ENCODE measurements at regions not wholly inside any gene's neighbourhood (a gene's known extent, or its start where the extent isn't known, plus 50 kb on each side); places are given as distances from the start of the nearest gene placed in this dataset.
"Not testable (repeated sequence)": the region's sequence is repeated elsewhere in the genome, so short reads cannot be mapped to it uniquely, and the experiment has no call there.

DNA sequence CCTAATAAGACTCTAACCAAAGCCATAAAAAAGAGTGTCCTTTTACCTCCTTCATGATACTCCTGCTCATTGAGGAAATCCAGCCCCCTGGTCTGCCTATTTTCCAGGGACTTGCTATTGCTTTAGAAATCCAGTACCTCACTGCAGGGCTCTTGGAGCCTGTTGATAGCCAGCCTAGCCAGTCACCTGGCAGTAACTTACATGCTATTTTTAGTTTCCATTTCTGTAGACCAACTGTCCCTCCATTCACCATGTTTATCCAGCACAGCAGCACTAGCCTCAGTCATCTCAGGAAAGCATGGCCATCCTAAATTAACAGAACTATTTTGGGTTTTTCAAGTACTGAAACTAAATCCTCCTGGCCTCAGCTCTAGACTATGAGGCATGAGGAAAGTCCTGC is 91.5 kb upstream of the PHF24 start:
- Histone ChIP-seq H3K36me3 (ENCODE audit: control insufficient read depth, insufficient read depth, low read length) (no peaks in the 10 kb centered on the region), H3K4me3 (ENCODE audit: insufficient read depth, low read depth, low read length, poor library complexity, severe bottlenecking) (no peak overlapping the region), H3K4me1 (ENCODE audit: control insufficient read depth, insufficient read depth, low read length, poor library complexity, severe bottlenecking) (no peaks in the 10 kb centered on the region), H3K27me3 (replicated peaks; ENCODE audit: control insufficient read depth, insufficient read depth, low read length, poor library complexity, severe bottlenecking) (peaks cover 5% of the 10 kb centered on the region), H3K27ac (ENCODE audit: insufficient read depth, low read length, poor library complexity, severe bottlenecking) (no peak overlapping the region), H3K9me3 (ENCODE audit: control insufficient read depth, low read length) (no peaks in the 10 kb centered on the region)
- no peak for DNase-seq

- no peaks in the 10 kb centered on the region for H3K36me3 ChIP-seq (ENCODE audit: control insufficient read depth, insufficient read depth, low read length)
- no peak overlapping the region for H3K4me3 ChIP-seq (ENCODE audit: insufficient read depth, low read depth, low read length, poor library complexity, severe bottlenecking)
- H3K9me3 ChIP-seq (ENCODE audit: control insufficient read depth, low read length), result no peaks in the 10 kb centered on the region
- H3K4me1 ChIP-seq (ENCODE audit: control insufficient read depth, insufficient read depth, low read length, poor library complexity, severe bottlenecking), result no peaks in the 10 kb centered on the region
- no peak overlapping the region for H3K27ac ChIP-seq (ENCODE audit: insufficient read depth, low read length, poor library complexity, severe bottlenecking)
- no peak for DNase-seq
- peaks cover 8% of the 10 kb centered on the region for H3K27me3 ChIP-seq (replicated peaks; ENCODE audit: control insufficient read depth, insufficient read depth, low read length, poor library complexity, severe bottlenecking)
These were observed 94.7 kb upstream of the PHF24 start for GRCh38 chr9:34863426-34863825.

DNA sequence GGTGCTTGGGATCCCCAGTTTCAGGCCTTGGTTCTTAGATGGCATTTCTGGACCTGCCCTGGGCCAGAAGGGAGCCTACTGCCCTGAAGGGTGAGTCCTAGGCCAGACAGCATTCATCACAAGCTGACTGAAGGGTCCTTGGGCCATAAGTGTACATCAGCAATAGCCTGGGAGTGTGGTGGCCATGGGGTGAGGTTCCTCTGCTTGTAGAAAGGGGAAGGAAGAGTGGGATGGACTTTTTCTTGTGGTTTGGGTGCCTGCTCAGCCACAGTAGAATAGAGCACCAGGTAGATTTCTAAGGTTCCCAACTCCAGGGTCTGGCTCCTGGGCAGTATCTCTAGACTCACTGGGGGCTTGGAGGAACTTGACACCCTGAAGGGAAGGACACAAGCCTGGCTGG is 95.2 kb upstream of the PHF24 start:
- Histone ChIP-seq H3K27ac (ENCODE audit: insufficient read depth, low read length, poor library complexity, severe bottlenecking) (no peak overlapping the region), H3K4me1 (ENCODE audit: control insufficient read depth, insufficient read depth, low read length, poor library complexity, severe bottlenecking) (no peaks in the 10 kb centered on the region), H3K27me3 (replicated peaks; ENCODE audit: control insufficient read depth, insufficient read depth, low read length, poor library complexity, severe bottlenecking) (peaks cover 8% of the 10 kb centered on the region), H3K4me3 (ENCODE audit: insufficient read depth, low read depth, low read length, poor library complexity, severe bottlenecking) (no peak overlapping the region), H3K36me3 (ENCODE audit: control insufficient read depth, insufficient read depth, low read length) (no peaks in the 10 kb centered on the region), H3K9me3 (ENCODE audit: control insufficient read depth, low read length) (no peaks in the 10 kb centered on the region)
- DNase-seq, result no peak

GRCh38 chr9:34862043-34862442 is 96.0 kb upstream of the PHF24 start:
- Histone ChIP-seq H3K27ac (ENCODE audit: insufficient read depth, low read length, poor library complexity, severe bottlenecking) (no peak overlapping the region), H3K4me1 (ENCODE audit: control insufficient read depth, insufficient read depth, low read length, poor library complexity, severe bottlenecking) (no peaks in the 10 kb centered on the region), H3K36me3 (ENCODE audit: control insufficient read depth, insufficient read depth, low read length) (no peaks in the 10 kb centered on the region), H3K4me3 (ENCODE audit: insufficient read depth, low read depth, low read length, poor library complexity, severe bottlenecking) (no peak overlapping the region), H3K27me3 (replicated peaks; ENCODE audit: control insufficient read depth, insufficient read depth, low read length, poor library complexity, severe bottlenecking) (peaks cover 8% of the 10 kb centered on the region), H3K9me3 (ENCODE audit: control insufficient read depth, low read length) (no peaks in the 10 kb centered on the region)
- no peak for DNase-seq

- not testable (repeated sequence) for DNase-seq
These were observed 103.1 kb upstream of the PHF24 start for GRCh38 chr9:34855016-34855415.

GRCh38 chr9:34830068-34830467 is 120.1 kb upstream of the CCL21 start:
- H3K9me3 ChIP-seq (ENCODE audit: control insufficient read depth, low read length), result no peaks in the 10 kb centered on the region
- no peaks in the 10 kb centered on the region for H3K4me1 ChIP-seq (ENCODE audit: control insufficient read depth, insufficient read depth, low read length, poor library complexity, severe bottlenecking)
- no peaks in the 10 kb centered on the region for H3K36me3 ChIP-seq (ENCODE audit: control insufficient read depth, insufficient read depth, low read length)
- DNase-seq, result no peak
- no peak overlapping the region for H3K4me3 ChIP-seq (ENCODE audit: insufficient read depth, low read depth, low read length, poor library complexity, severe bottlenecking)
- no peaks in the 10 kb centered on the region for H3K27me3 ChIP-seq (replicated peaks; ENCODE audit: control insufficient read depth, insufficient read depth, low read length, poor library complexity, severe bottlenecking)
- H3K27ac ChIP-seq (ENCODE audit: insufficient read depth, low read length, poor library complexity, severe bottlenecking), result no peak overlapping the region

More at GRCh38 chr9:34855016-34855415, 103.1 kb upstream of the PHF24 start:
- not testable (repeated sequence) for H3K4me1 ChIP-seq (ENCODE audit: control insufficient read depth, insufficient read depth, low read length, poor library complexity, severe bottlenecking); H3K4me3 ChIP-seq (ENCODE audit: insufficient read depth, low read depth, low read length, poor library complexity, severe bottlenecking); H3K9me3 ChIP-seq (ENCODE audit: control insufficient read depth, low read length); H3K36me3 ChIP-seq (ENCODE audit: control insufficient read depth, insufficient read depth, low read length); H3K27me3 ChIP-seq (replicated peaks; ENCODE audit: control insufficient read depth, insufficient read depth, low read length, poor library complexity, severe bottlenecking); H3K27ac ChIP-seq (ENCODE audit: insufficient read depth, low read length, poor library complexity, severe bottlenecking)

DNA sequence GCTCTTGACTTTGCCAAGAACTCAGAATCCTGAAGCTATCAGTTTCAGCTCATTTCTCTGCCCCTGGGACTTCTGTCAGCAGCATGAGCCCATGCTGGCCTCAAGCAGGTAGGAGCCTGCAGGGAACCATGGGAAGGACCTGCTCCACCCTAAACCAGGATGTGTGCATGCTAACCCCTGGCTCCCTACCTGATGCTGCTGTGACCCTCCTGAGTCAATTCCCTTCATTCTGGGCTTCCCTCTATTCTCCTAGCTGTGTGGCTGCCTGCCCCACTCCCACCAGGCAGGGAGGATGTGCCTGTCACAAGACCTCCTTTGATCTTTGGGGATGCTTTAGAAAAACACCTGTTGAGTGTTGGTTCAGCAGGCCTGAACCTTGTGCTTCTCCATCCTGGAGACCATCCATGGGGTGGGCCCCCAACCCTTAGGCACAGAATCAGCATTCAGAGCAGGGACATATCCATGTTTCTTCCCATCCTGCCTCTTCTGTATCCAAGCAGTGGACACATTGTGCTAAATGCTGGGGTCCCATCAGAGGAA is 117.1 kb upstream of the CCL21 start:
- H3K4me3 ChIP-seq (ENCODE audit: insufficient read depth, low read depth, low read length, poor library complexity, severe bottlenecking), result no peak overlapping the region
- H3K27me3 ChIP-seq (replicated peaks; ENCODE audit: control insufficient read depth, insufficient read depth, low read length, poor library complexity, severe bottlenecking), result no peaks in the 10 kb centered on the region
- H3K9me3 ChIP-seq (ENCODE audit: control insufficient read depth, low read length), result no peaks in the 10 kb centered on the region
- H3K27ac ChIP-seq (ENCODE audit: insufficient read depth, low read length, poor library complexity, severe bottlenecking), result no peak overlapping the region
- no peaks in the 10 kb centered on the region for H3K4me1 ChIP-seq (ENCODE audit: control insufficient read depth, insufficient read depth, low read length, poor library complexity, severe bottlenecking)
- no peak for DNase-seq
- no peaks in the 10 kb centered on the region for H3K36me3 ChIP-seq (ENCODE audit: control insufficient read depth, insufficient read depth, low read length)

DNA sequence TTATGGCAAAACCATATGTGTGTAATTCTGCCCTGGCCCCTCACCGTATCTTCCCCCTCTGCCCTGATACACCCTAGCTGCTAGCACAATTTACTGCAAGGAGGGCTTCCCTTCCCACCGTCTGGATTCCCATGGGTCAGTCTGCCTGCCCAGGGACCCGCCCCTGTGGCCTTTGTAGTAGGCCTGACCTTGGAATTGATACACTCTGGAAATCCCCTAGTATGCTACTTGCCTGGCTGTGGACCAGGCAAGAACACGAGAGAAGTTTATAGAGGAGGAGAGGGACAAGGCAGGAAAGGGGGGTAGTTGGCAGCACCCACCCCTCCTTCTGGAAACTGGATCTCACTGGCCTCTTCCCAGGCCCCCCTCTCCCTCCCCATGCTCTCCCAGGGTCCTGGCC is 115.8 kb upstream of the CCL21 start:
- Histone ChIP-seq H3K27ac (ENCODE audit: insufficient read depth, low read length, poor library complexity, severe bottlenecking) (no peak overlapping the region), H3K4me1 (ENCODE audit: control insufficient read depth, insufficient read depth, low read length, poor library complexity, severe bottlenecking) (no peaks in the 10 kb centered on the region), H3K9me3 (ENCODE audit: control insufficient read depth, low read length) (no peaks in the 10 kb centered on the region), H3K4me3 (ENCODE audit: insufficient read depth, low read depth, low read length, poor library complexity, severe bottlenecking) (no peak overlapping the region), H3K27me3 (replicated peaks; ENCODE audit: control insufficient read depth, insufficient read depth, low read length, poor library complexity, severe bottlenecking) (no peaks in the 10 kb centered on the region), H3K36me3 (ENCODE audit: control insufficient read depth, insufficient read depth, low read length) (no peaks in the 10 kb centered on the region)
- DNase-seq, result no peak

GRCh38 chr9:34823778-34824177 is 113.8 kb upstream of the CCL21 start:
- Histone ChIP-seq H3K27me3 (replicated peaks; ENCODE audit: control insufficient read depth, insufficient read depth, low read length, poor library complexity, severe bottlenecking) (no peaks in the 10 kb centered on the region), H3K4me3 (ENCODE audit: insufficient read depth, low read depth, low read length, poor library complexity, severe bottlenecking) (no peak overlapping the region)
- DNase-seq, result no peak

DNA sequence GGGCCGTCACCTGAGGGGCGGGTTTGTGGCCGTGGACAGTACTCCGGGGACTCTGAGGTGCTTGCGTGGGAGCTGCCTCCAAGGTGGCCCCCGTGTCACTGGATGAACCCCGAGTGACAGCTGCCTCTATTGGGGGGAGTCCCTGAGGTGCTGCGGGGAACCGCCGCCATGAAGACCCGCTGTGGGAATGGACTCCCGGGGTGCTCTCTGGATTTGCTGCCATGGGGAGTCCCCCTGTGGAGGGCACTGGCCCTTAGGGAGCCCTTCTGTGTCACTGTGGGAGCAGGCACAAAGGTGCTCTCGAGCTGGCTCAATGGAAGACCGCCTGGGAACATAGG is 100.2 kb upstream of the CCL21 start:
- no peak overlapping the region for H3K27ac ChIP-seq (ENCODE audit: insufficient read depth, low read length, poor library complexity, severe bottlenecking)
- no peaks in the 10 kb centered on the region for H3K36me3 ChIP-seq (ENCODE audit: control insufficient read depth, insufficient read depth, low read length)
- peaks cover 14% of the 10 kb centered on the region for H3K27me3 ChIP-seq (replicated peaks; ENCODE audit: control insufficient read depth, insufficient read depth, low read length, poor library complexity, severe bottlenecking)
- no peak for DNase-seq
- no peak overlapping the region for H3K4me3 ChIP-seq (ENCODE audit: insufficient read depth, low read depth, low read length, poor library complexity, severe bottlenecking)
- H3K4me1 ChIP-seq (ENCODE audit: control insufficient read depth, insufficient read depth, low read length, poor library complexity, severe bottlenecking), result no peaks in the 10 kb centered on the region
- peaks cover 2% of the 10 kb centered on the region for H3K9me3 ChIP-seq (ENCODE audit: control insufficient read depth, low read length)

More at GRCh38 chr9:34823778-34824177, 113.8 kb upstream of the CCL21 start:
- Histone ChIP-seq H3K27ac (ENCODE audit: insufficient read depth, low read length, poor library complexity, severe bottlenecking) (no peak overlapping the region), H3K36me3 (ENCODE audit: control insufficient read depth, insufficient read depth, low read length) (no peaks in the 10 kb centered on the region), H3K4me1 (ENCODE audit: control insufficient read depth, insufficient read depth, low read length, poor library complexity, severe bottlenecking) (no peaks in the 10 kb centered on the region), H3K9me3 (ENCODE audit: control insufficient read depth, low read length) (no peaks in the 10 kb centered on the region)

Data from effector memory CD4-positive, alpha-beta T cell (primary cell).